ENCODE measurements at regions not wholly inside any gene's neighbourhood (a gene's known extent, or its start where the extent isn't known, plus 50 kb on each side); places are given as distances from the start of the nearest gene placed in this dataset.
A peak's percentile ranks its signal among the peaks of the same experiment; 100 is the strongest.

- no peak for DNase-seq
Observed at GRCh38 chr11:16685914-16686313, 52.5 kb upstream of the C11orf58 start.

GRCh38 chr11:16678466-16679116 is 59.9 kb upstream of the C11orf58 start:
- DNase-seq = no peak

- no peak for DNase-seq
Observed at GRCh38 chr11:16669799-16670415, 68.5 kb upstream of the C11orf58 start.

- DNase-seq = no peak
Observed at GRCh38 chr11:16632295-16633200, 105.9 kb upstream of the C11orf58 start.

GRCh38 chr11:16630651-16631050 is 107.8 kb upstream of the C11orf58 start:
- DNase-seq = no peak

- DNase-seq = no peak
Observed at GRCh38 chr11:16618431-16618830, 120.0 kb upstream of the C11orf58 start.

- DNase-seq = no peak
Observed at GRCh38 chr11:16615480-16615879, 123.0 kb upstream of the C11orf58 start.

GRCh38 chr11:16613512-16614381 is 124.7 kb upstream of the C11orf58 start:
- DNase-seq = peak; percentile 85

- no peak for DNase-seq
Observed at GRCh38 chr11:16613262-16613511, 125.3 kb upstream of the C11orf58 start.

GRCh38 chr11:16612566-16613261 is 125.7 kb upstream of the C11orf58 start:
- DNase-seq = no peak

- no peak for DNase-seq
Observed at GRCh38 chr11:16611926-16612565, 126.4 kb upstream of the C11orf58 start.

GRCh38 chr11:16611401-16611921 is 127.0 kb upstream of the C11orf58 start:
- no peak for DNase-seq

GRCh38 chr11:16610738-16611388 is 127.6 kb upstream of the C11orf58 start:
- no peak for DNase-seq

GRCh38 chr11:16610213-16610737 is 128.2 kb upstream of the C11orf58 start:
- DNase-seq = no peak

GRCh38 chr11:16609769-16610168 is 128.7 kb upstream of the C11orf58 start:
- no peak for DNase-seq

GRCh38 chr11:16607675-16608644 is 130.5 kb upstream of the C11orf58 start:
- DNase-seq = no peak

- DNase-seq = no peak
Observed at GRCh38 chr11:16606784-16607674, 131.4 kb upstream of the C11orf58 start.

Data from activated effector memory CD4-positive, alpha-beta T cell treated with anti-CD3 and anti-CD28 coated beads, Interleukin-2, amount 50 U/mL, for 16 hours (primary cell).